HG03558 (cell line): ENCODE measurements at regions not wholly inside any gene's neighbourhood (a gene's known extent, or its start where the extent isn't known, plus 50 kb on each side); places are given as distances from the start of the nearest gene placed in this dataset.
"Not testable (repeated sequence)": the region's sequence is repeated elsewhere in the genome, so short reads cannot be mapped to it uniquely, and the experiment has no call there.

Source experiments
- ATAC-seq: cut with Tn5 transposase; IDR thresholded peaks from one replicate; pipeline ENCODE4 v1.9.1; 2021; ENCODE audit warnings: moderate number of reproducible peaks; ENCODE audit not compliant: unreplicated experiment; ENCODE audit errors: extremely low read depth

DNA sequence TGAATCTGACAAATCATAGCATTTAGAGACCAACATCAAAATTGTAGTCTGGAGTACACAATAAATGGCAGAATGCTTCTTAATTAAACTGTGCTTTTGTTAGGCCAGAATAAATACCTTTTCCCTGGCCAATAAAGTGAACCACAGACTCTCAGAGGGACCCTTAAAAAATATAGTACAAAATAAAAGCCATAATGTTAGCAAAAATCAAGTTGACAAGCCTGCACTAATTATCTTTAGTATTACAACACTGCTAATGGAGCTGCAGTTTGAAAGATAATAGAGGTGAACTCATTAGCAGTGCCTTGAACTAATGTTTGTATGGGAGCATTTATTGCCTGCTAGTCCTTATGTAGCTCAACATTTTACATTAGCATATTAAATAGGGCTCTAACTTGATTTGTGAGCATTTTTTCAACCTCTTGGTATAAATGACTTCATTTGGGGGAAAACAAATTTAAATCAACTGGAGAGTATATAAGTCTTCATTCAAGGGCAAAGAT lies 801.3 kb downstream of the EPHA3 start:
- no peak for ATAC-seq

GRCh38 chr3:89912031-89912430 lies 804.6 kb downstream of the EPHA3 start:
- ATAC-seq: no peak

GRCh38 chr3:89923921-89924610 lies 816.6 kb downstream of the EPHA3 start:
- no peak for ATAC-seq

DNA sequence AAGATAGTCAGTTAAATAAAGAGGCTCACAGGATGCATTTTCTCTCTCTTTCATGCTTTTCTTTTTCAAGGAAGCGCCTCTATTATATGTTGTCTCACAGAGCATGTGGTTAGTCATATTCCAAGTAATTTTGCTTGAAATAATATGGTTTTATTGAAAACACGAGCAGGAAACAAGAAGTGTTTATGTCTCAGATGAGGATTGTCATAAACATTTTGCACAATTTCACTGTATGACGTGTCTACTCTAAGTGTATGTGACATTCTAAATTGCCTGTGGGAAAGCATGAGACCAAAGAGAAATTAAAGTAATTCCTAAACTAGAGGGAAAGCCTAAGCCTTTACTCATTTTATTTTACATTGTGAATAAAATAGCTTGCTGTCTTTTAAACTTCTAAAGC lies 818.6 kb downstream of the EPHA3 start:
- ATAC-seq: no peak

- ATAC-seq: no peak
Observed at GRCh38 chr3:89932882-89933281, 825.5 kb downstream of the EPHA3 start.

- ATAC-seq: not testable (repeated sequence)
Observed at GRCh38 chr3:89944461-89944860, 837.0 kb downstream of the EPHA3 start.

DNA sequence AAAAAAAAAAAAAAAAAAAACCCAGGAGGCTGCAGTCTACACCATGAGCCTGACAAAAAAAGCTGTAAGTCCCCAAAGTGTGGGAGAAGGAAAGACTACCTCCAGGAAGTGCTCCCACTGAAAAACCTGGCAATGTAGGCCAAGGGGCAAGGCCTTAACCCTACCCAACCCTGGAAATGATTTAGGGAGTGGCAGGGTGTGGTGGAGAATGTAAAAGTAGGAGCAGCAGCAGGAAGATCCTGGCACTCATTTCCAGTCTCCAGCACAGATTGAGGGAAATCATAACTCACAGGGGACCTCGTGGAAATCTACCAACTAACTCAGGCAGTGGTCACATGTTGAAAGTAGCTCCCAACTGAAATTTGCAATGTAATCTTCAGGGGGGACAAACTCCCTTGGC lies 839.5 kb downstream of the EPHA3 start:
- no peak for ATAC-seq

- no peak for ATAC-seq
Observed at GRCh38 chr3:89947337-89947954, 840.0 kb downstream of the EPHA3 start.

DNA sequence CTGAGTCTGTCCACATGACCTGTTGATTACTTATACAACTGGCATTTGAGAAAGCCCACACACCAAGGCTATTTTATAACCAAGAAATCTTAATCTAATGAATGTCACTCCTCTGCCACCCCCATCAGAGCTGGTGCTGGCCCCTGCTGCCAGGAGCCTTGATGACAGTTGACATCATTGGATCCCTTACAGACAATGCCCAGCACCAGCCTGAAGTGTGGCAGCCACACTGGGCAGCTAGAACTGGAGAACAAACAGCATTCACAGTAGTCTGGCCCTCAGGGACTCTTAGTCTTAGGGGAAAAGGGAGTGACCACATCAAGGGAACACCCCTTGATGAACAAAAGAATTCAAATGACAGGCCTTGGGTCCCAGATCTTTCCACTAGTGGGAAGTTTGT lies 840.6 kb downstream of the EPHA3 start:
- ATAC-seq: no peak

- ATAC-seq: no peak
Observed at GRCh38 chr3:89950772-89951171, 843.4 kb downstream of the EPHA3 start.

DNA sequence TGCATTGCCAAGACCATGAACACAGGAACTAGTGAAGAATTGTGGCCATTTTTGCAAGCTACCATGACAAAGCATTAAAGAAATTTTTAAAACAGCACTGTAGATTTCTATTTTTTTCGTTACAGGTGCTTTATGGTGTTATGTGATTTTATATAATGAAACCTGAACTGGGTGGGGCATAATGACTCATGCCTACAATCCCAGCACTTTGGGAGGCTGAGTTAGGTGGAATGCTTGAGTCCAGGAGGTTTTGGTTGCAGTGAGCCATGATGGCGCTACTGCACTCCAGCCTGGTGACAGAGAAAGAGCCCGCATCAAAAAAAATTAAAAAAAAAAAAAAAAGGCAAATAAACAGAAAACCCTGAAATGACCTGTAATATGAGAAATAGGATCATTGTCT lies 846.7 kb downstream of the EPHA3 start:
- no peak for ATAC-seq

DNA sequence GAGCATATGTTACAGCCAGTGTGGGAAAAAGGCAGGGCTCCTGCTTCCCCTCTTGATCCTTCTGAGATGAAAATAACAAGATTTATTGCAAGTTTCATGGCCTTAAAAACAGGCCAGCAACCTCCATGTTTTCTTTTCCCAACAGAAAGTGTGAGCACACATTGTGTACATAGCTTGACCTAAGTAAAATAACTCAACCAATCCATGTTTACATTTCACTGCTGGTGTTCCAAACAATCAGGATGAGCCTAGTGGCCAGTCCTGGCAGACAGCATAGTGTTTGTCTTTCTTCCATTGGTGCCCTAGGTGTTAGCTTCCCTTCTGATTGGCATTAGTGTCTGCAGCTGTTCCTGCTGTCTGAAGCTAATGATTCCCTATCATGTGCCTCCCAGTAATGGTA lies 847.7 kb downstream of the EPHA3 start:
- no peak for ATAC-seq

DNA sequence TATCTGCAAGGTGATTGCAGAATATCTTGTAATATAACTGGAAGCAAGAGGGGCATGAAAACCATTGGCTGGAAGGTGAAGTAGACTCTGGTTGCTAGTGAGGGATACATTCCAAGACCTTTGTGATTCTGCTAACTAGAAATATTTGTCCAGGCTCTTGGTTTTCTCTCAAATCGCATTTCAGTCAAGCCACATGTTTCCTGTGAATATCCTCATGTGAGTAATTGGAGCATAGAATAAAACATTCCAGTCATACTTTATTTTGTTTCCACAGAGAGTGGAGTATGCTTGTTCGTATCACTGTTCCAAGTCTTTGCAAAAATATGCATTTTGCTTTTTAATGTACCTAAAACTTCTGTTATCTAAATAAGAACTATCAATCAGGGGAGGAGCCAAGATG lies 850.0 kb downstream of the EPHA3 start:
- no peak for ATAC-seq

- ATAC-seq: not testable (repeated sequence)
Observed at GRCh38 chr3:89958163-89958562, 850.7 kb downstream of the EPHA3 start.

DNA sequence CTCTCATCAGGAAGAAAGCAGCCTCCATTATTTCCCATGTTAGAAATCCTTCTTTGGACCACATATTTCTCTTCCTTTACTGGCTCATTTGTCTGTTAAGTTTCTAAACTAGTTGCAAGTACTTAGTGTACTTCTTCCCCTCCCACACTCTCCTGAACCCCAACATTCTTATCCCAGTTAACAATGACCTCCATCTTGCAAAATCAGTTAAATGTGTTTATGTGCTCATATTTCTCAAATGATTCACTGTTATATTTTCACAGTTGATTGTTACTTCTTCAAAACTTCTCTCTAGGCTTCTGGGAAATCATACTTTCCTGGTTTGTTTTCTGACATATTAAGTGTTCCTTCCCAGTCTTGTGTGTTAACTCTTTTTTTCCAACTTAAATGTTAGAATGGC lies 856.9 kb downstream of the EPHA3 start:
- ATAC-seq: no peak

GRCh38 chr3:89966877-89967665 lies 859.6 kb downstream of the EPHA3 start:
- no peak for ATAC-seq

GRCh38 chr3:89971329-89971728 lies 863.9 kb downstream of the EPHA3 start:
- ATAC-seq: no peak

DNA sequence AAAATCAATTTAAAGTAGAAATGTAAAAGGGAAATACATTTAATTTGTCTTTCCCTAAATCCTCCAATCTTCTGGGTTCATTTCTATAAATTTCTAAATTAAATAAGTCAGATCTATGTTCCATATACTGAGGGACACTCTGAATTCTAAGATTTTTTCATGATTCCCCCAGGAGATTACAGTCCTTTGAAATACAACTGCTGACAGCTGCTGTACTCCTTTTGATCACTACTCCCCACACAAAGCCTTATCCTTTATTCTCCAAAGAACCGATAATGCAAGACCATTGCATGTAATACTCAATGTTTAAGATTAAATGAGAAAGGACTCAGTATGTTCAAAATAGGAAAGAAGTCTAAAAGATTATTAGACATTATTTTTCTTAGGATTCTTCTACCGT lies 865.7 kb downstream of the EPHA3 start:
- ATAC-seq: no peak

DNA sequence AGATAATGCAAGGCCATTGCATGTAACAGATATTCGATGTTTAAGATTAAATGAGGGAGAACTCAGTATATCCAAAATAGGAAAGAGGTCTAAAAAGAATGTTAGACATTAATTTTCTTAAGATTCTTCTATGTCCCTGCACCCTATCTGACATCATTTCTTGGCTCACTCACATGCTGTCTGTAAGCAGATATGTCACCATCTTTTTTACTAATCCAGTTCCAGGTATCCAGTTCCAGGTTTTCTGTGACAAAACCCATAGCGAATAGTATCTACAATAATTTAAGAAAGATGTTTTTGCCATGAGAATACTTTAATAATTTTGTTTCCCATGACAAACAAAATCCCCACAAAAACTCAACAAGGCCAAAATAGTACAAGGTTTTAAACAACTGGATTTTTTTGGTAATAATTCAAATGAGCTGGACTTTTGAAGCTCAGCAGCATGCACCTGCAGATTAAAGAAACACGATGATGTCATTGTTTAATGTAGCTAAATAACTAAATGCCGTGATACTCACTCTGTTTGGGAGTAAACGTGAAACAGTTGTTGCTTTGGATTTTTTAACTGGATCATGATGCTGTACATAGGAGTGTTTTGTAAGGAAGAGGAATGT lies 867.6 kb downstream of the EPHA3 start:
- ATAC-seq: no peak

GRCh38 chr3:89983449-89983848 lies 876.0 kb downstream of the EPHA3 start:
- ATAC-seq: no peak
